ENCODE measurements at regions not wholly inside any gene's neighbourhood (a gene's known extent, or its start where the extent isn't known, plus 50 kb on each side); places are given as distances from the start of the nearest gene placed in this dataset.
A peak's percentile ranks its signal among the peaks of the same experiment; 100 is the strongest.
"Not testable (repeated sequence)": the region's sequence is repeated elsewhere in the genome, so short reads cannot be mapped to it uniquely, and the experiment has no call there.

DNA sequence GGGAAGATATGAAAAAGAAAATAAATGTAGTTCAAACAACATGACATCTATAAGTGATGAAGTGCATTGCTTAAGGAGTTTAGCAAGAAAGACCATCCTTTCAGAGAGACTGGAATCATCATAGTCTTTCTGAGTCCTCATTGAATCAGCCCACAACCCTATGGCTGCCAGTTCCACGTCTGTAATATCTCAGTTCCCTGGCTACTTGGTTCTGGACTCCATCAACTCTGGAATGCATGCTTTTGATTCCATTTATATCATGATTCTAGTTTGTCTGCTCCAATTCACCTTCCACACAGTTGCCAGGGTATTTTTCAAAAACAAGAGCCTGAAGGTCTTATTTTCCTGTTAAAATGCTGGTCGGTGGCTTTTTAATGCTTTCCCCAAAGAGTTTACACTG is 126.4 kb upstream of the MDFIC start:
- DNase-seq: no peak

GRCh38 chr7:114799628-114800028 is 122.3 kb upstream of the MDFIC start:
- no peak for DNase-seq
- in situ Hi-C loops (cut with HindIII; ENCODE audit: low pct_ligation_motif_present, low pct_unique_long_range_greater_than_20kb, low sequenced_read_pairs): no loop called here

More for the DNA sequence above, 126.4 kb upstream of the MDFIC start:
- in situ Hi-C loops (cut with HindIII; ENCODE audit: low pct_ligation_motif_present, low pct_unique_long_range_greater_than_20kb, low sequenced_read_pairs): no loop called here

GRCh38 chr7:114802632-114803031 is 119.3 kb upstream of the MDFIC start:
- in situ Hi-C loops (cut with HindIII; ENCODE audit: low pct_ligation_motif_present, low pct_unique_long_range_greater_than_20kb, low sequenced_read_pairs): no loop called here

GRCh38 chr7:114806590-114807162 is 115.2 kb upstream of the MDFIC start:
- in situ Hi-C loops (cut with HindIII; ENCODE audit: low pct_ligation_motif_present, low pct_unique_long_range_greater_than_20kb, low sequenced_read_pairs): no loop called here
- no peak for DNase-seq

More at GRCh38 chr7:114802632-114803031, 119.3 kb upstream of the MDFIC start:
- no peak for DNase-seq

GRCh38 chr7:114812570-114812969 is 109.3 kb upstream of the MDFIC start:
- in situ Hi-C loops (cut with HindIII; ENCODE audit: low pct_ligation_motif_present, low pct_unique_long_range_greater_than_20kb, low sequenced_read_pairs): no loop called here
- DNase-seq: no peak

DNA sequence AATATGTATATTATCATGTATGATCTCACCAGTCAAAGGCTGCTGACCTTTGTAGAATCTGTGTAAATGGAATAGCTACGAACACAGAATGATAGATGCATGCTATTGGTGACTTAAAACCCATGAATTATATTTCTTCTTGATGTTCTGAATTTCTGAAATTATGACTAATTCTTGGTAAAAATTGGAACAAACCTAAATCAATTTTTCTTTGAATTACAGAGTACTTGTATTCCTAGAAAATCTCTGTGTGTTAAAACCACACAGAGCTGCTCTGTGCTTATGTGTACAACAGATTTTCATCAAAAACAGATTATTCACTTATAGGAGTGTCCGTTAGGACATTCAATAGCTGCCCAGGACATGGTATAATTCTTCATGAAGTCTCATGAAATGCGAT is 108.3 kb upstream of the MDFIC start:
- in situ Hi-C loops (cut with HindIII; ENCODE audit: low pct_ligation_motif_present, low pct_unique_long_range_greater_than_20kb, low sequenced_read_pairs): no loop called here
- no peak for DNase-seq

DNA sequence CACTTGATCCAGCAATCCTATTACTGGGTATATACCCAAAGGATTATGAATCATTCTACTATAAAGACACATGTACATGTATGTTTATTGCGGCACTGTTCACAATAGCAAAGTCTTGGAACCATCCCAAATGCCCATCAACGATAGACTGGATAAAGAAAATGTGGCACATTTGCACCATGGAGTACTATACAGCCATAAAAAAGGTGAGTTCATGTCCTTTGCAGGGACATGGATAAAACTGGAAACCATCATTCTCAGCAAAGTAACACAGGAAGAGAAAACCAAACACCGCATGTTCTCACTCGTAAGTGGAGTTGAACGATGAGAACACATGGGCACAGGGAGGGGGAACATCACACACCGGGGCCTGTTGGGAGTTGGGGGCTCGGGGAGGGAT is 104.9 kb upstream of the MDFIC start:
- DNase-seq; in situ Hi-C loops (cut with HindIII; ENCODE audit: low pct_ligation_motif_present, low pct_unique_long_range_greater_than_20kb, low sequenced_read_pairs): not testable (repeated sequence)

- DNase-seq: peak; percentile 57
- in situ Hi-C loops (cut with HindIII; ENCODE audit: low pct_ligation_motif_present, low pct_unique_long_range_greater_than_20kb, low sequenced_read_pairs): no loop called here
Measured at GRCh38 chr7:114818501-114818900, 103.4 kb upstream of the MDFIC start.

- DNase-seq: peak; percentile 98
- in situ Hi-C loops (cut with HindIII; ENCODE audit: low pct_ligation_motif_present, low pct_unique_long_range_greater_than_20kb, low sequenced_read_pairs): no loop called here
Measured at GRCh38 chr7:114819616-114820362, 102.1 kb upstream of the MDFIC start.

GRCh38 chr7:114821030-114821900 is 100.6 kb upstream of the MDFIC start:
- no peak for DNase-seq
- in situ Hi-C loops (cut with HindIII; ENCODE audit: low pct_ligation_motif_present, low pct_unique_long_range_greater_than_20kb, low sequenced_read_pairs): no loop called here

DNA sequence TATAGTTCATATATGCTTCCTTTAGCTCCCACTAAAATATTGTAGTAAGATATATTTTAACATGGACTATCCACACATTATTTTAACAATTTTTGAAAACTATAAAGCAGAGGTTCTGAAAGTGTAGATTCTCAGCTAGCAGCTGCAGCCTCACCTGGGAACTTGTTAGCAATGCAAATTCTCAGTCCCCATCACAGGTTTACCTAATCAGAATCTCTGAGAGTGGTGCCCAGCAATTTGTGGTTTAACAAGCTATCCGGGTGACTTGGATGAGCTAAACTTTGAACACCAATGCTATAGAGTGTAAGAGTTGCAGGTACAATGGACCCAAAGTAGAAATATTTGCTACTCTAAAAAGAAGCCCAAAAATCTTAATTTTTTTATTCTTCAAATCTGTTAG is 99.8 kb upstream of the MDFIC start:
- in situ Hi-C loops (cut with HindIII; ENCODE audit: low pct_ligation_motif_present, low pct_unique_long_range_greater_than_20kb, low sequenced_read_pairs): no loop called here
- no peak for DNase-seq

GRCh38 chr7:114822844-114823243 is 99.0 kb upstream of the MDFIC start:
- DNase-seq: no peak
- in situ Hi-C loops (cut with HindIII; ENCODE audit: low pct_ligation_motif_present, low pct_unique_long_range_greater_than_20kb, low sequenced_read_pairs): no loop called here

DNA sequence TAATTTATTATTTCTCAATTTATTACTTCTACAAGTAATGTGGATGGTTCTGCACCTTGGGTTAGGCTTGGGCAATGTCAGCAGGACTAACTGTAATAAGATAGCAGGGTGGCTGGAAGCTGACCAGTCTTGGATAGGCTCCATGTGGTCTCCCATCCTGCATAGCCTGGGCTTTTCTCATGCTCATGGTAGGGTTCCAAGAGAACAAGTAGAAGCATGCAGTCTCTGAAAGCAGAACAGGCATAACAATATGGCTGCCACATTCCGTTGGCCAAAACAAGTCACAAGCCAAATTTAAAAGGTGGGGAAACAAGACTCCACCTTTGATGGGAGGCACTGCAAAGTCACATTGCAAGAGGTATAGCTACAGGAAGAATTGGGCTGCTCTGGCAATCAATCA is 98.6 kb upstream of the MDFIC start:
- DNase-seq: no peak
- in situ Hi-C loops (cut with HindIII; ENCODE audit: low pct_ligation_motif_present, low pct_unique_long_range_greater_than_20kb, low sequenced_read_pairs): no loop called here

DNA sequence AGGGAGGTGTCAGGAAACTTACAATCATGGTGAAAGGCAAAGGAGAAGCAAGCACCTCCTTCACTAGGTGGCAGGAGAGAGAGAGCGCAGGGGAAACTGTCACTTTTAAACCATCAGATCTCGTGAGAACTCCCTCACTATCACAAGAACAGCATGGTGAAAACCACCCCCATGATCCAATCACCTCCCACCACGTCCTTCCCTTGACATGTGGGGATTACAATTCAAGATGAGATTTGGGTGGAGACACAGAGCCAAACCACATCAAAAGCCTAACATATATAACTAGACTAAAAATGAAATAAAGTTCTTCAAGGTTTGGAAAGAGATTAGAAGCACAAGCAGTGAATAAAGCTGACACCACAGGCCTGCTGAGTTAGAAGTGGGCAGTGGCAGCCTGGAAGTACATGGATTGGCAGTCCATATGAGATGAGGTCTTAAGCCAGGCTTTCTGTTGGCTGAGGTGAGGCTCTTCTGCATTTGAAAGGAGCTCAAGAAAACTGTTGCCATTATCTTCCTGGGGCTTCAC is 96.4 kb upstream of the MDFIC start:
- in situ Hi-C loops (cut with HindIII; ENCODE audit: low pct_ligation_motif_present, low pct_unique_long_range_greater_than_20kb, low sequenced_read_pairs): no loop called here
- no peak for DNase-seq

DNA sequence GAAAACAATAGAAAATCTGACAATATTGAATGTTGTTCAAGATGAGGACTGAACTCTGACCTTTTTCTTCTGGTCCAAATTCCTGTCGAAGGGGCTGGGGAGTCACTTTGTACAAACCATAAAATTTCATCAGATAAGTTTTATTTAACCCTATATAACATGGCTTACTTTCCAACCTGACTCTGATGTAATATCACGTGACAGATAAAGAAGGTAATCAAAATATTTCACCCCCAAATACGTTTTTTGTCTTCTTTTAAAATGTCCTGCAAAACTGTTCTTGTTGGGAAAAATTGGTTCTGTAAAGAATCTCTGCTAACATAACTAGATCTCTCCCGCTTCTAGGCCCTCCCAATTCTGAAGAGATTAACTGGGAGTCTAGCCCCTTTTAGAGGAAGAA is 90.9 kb upstream of the MDFIC start:
- DNase-seq: no peak
- in situ Hi-C loops (cut with HindIII; ENCODE audit: low pct_ligation_motif_present, low pct_unique_long_range_greater_than_20kb, low sequenced_read_pairs): no loop called here

DNA sequence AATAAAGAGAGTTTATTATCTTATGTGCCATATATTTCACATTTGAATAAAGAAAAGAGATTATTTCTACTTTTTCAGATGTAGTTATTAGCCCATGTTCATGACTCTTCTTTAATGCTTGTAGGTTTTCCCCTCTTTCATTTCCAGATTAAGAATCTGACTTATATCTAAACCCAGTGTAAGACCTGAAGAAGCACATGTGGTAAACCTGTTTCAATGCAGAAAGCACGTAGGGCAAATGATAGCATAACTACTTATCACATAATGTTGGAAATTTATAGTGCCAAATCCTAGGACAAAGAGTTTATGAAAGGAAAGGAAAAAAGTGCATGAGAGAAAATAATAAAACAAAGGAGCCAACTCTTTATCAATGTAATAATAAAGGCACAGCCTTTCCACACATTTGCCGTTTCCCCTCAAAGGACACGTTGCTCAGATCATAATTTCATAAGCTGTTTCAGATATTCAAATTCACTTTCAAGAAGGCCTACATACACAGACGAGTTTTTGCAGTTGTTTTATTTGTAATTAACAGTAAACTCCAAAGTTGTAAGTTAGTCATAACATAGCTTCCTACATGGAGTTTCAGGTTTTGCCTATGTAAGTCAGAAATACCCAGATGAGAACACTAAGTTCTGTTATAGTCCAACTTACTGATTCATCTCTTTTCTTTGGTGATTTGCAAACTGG is 88.8 kb upstream of the MDFIC start:
- in situ Hi-C loops (cut with HindIII; ENCODE audit: low pct_ligation_motif_present, low pct_unique_long_range_greater_than_20kb, low sequenced_read_pairs): no loop called here
- no peak for DNase-seq

DNA sequence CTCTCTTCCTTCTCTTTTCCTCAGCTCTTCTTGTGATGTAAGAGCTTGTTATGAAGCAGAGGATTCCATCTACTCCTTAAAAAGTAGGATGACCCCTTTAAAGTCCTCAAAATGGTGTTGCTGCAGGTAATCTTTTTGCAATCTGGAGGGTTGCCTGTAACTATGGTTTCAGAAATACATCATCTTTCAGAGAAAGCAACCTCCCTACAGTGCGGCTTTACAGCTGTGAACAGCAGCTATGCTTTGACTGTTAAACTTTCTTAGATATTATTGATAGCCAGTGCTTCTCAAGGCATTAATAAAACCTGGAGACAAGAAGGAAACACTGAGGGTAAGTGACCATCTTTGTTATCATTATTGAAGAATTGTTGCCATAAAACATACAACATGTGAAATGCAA is 86.6 kb upstream of the MDFIC start:
- DNase-seq: no peak
- in situ Hi-C loops (cut with HindIII; ENCODE audit: low pct_ligation_motif_present, low pct_unique_long_range_greater_than_20kb, low sequenced_read_pairs): no loop called here

DNA sequence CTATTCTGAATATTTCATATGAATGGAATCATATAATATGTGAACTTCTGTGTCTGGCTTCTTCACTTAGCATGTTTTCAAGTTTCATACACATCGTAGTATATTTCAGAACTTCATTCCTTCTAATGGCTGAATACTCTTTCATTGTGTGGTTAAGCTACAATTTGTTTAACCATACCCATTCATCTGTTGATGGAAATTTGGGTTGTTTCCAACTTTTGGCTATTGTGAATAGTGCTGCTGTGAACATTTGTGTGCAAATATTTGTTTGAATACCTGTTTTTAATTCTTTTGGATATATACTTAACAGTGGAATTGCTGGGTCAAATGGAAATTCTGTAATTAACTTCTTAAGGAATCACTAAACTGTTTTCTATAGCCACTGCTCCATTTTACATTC is 86.0 kb upstream of the MDFIC start:
- DNase-seq: no peak
- in situ Hi-C loops (cut with HindIII; ENCODE audit: low pct_ligation_motif_present, low pct_unique_long_range_greater_than_20kb, low sequenced_read_pairs): no loop called here

- no peak for DNase-seq
- in situ Hi-C loops (cut with HindIII; ENCODE audit: low pct_ligation_motif_present, low pct_unique_long_range_greater_than_20kb, low sequenced_read_pairs): no loop called here
Measured at GRCh38 chr7:114842551-114843065, 79.3 kb upstream of the MDFIC start.

All from ACHN (cell line).